ENCODE measurements at regions not wholly inside any gene's neighbourhood (a gene's known extent, or its start where the extent isn't known, plus 50 kb on each side); places are given as distances from the start of the nearest gene placed in this dataset.

DNA sequence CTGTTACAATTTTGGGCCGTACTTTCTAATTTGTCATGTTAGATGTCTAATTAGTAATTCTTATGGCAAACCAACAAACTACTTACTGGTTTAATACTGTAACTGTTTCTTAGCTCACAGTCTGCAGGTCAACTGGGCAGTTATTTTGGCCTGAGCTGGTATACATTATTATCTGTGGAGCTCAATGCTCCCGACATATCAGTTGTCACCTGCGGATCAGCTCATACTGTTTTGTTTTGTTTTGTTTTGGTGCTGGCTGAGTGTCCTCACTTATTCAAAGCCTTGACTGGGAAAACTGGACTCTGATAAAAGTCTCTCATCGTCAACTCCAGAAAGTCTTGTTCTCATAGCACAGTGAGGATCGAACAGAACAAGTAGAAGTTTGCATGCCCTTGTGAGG is 1060.6 kb upstream of the CDH8 start:
- Histone ChIP-seq H4K20me1 (ENCODE audit: control insufficient read depth, extremely low read depth, insufficient read depth, low read length) (no peaks in the 10 kb centered on the region), H3K36me3 (ENCODE audit: control insufficient read depth in 2 of 2, extremely low read depth in 1 of 2, insufficient read depth in 2 of 2, low read length in 2 of 2) (no peaks in the 10 kb centered on the region), H3K4me1 (ENCODE audit: control insufficient read depth, extremely low read depth, insufficient read depth, low read length) (no peaks in the 10 kb centered on the region), H3K9ac (ENCODE audit: control insufficient read depth, extremely low read depth, insufficient read depth, low read length) (no peak overlapping the region), H3K27me3 (ENCODE audit: control insufficient read depth, extremely low read depth, insufficient read depth, low read length) (no peaks in the 10 kb centered on the region), H2AFZ (ENCODE audit: control insufficient read depth, low read length) (no peak overlapping the region), H3K9me3 (ENCODE audit: control insufficient read depth, low read depth, low read length) (no peaks in the 10 kb centered on the region), H3K79me2 (ENCODE audit: control insufficient read depth, insufficient read depth, low read length) (no peaks in the 10 kb centered on the region), H3K9me1 (ENCODE audit: control insufficient read depth, extremely low read depth, insufficient read depth, low read length) (no peaks in the 10 kb centered on the region), H3K4me2 (ENCODE audit: control insufficient read depth, extremely low read depth, insufficient read depth, low read depth, low read length) (no peak overlapping the region), H3K27ac (ENCODE audit: control insufficient read depth, insufficient read depth, low read length) (no peak overlapping the region), H3K4me3 (ENCODE audit: control insufficient read depth in 2 of 3, extremely low read depth in 1 of 3, insufficient read depth in 2 of 3, low read depth in 1 of 3, low read length in 3 of 3) (no peak overlapping the region)
- no peak for FAIRE-seq
- DNase-seq (ENCODE audit: low read depth, low spot score) = no peak
- TF ChIP-seq, protein P1, sequence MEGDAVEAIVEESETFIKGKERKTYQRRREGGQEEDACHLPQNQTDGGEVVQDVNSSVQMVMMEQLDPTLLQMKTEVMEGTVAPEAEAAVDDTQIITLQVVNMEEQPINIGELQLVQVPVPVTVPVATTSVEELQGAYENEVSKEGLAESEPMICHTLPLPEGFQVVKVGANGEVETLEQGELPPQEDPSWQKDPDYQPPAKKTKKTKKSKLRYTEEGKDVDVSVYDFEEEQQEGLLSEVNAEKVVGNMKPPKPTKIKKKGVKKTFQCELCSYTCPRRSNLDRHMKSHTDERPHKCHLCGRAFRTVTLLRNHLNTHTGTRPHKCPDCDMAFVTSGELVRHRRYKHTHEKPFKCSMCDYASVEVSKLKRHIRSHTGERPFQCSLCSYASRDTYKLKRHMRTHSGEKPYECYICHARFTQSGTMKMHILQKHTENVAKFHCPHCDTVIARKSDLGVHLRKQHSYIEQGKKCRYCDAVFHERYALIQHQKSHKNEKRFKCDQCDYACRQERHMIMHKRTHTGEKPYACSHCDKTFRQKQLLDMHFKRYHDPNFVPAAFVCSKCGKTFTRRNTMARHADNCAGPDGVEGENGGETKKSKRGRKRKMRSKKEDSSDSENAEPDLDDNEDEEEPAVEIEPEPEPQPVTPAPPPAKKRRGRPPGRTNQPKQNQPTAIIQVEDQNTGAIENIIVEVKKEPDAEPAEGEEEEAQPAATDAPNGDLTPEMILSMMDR (optimal IDR thresholded peaks at IDR 0.05 in 1 of 3, IDR thresholded peaks at IDR 0.05 in 1 of 3, conservative IDR thresholded peaks at IDR 0.05 in 1 of 3; ENCODE audit: extremely low read depth in 1 of 3, insufficient read depth in 2 of 3, low read length in 3 of 3) = no peak
- TF ChIP-seq EZH2 (IDR thresholded peaks at IDR 0.05; ENCODE audit: low read length) = no peak
- dilution Hi-C loops (cut with MboI; ENCODE audit: extremely low pct_ligation_motif_present, low sequenced_read_pairs) = no loop called here

DNA sequence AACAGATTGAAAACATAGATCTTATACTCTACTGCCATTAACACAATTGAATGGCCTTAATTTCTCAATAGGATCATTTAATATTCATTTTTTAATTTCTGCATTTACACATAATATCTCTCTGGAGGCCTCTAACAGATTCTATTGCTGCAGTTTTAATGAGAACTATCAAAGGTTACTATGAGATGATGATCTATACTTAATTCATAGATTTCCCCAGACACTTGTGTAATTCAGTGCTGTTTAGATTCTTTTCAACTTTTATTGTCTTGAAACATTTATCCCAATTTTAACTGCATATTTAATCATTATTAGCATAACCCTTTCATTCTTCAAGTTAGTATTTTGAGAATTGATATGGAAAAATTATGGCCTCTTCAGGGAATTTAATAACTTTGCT is 1056.5 kb upstream of the CDH8 start:
- DNase-seq (ENCODE audit: low read depth, low spot score) (no peak), FAIRE-seq (no peak)
- Histone ChIP-seq H3K4me1 (ENCODE audit: control insufficient read depth, extremely low read depth, insufficient read depth, low read length) (no peaks in the 10 kb centered on the region), H3K36me3 (ENCODE audit: control insufficient read depth in 2 of 2, extremely low read depth in 1 of 2, insufficient read depth in 2 of 2, low read length in 2 of 2) (no peaks in the 10 kb centered on the region), H3K27me3 (ENCODE audit: control insufficient read depth, extremely low read depth, insufficient read depth, low read length) (no peaks in the 10 kb centered on the region), H3K9me3 (ENCODE audit: control insufficient read depth, low read depth, low read length) (no peaks in the 10 kb centered on the region), H3K9me1 (ENCODE audit: control insufficient read depth, extremely low read depth, insufficient read depth, low read length) (no peaks in the 10 kb centered on the region), H3K4me2 (ENCODE audit: control insufficient read depth, extremely low read depth, insufficient read depth, low read depth, low read length) (no peak overlapping the region), H3K4me3 (ENCODE audit: control insufficient read depth in 2 of 3, extremely low read depth in 1 of 3, insufficient read depth in 2 of 3, low read depth in 1 of 3, low read length in 3 of 3) (no peak overlapping the region), H3K79me2 (ENCODE audit: control insufficient read depth, insufficient read depth, low read length) (no peaks in the 10 kb centered on the region), H2AFZ (ENCODE audit: control insufficient read depth, low read length) (no peak overlapping the region), H4K20me1 (ENCODE audit: control insufficient read depth, extremely low read depth, insufficient read depth, low read length) (no peaks in the 10 kb centered on the region), H3K9ac (ENCODE audit: control insufficient read depth, extremely low read depth, insufficient read depth, low read length) (no peak overlapping the region), H3K27ac (ENCODE audit: control insufficient read depth, insufficient read depth, low read length) (no peak overlapping the region)
- TF ChIP-seq, protein P1 (optimal IDR thresholded peaks at IDR 0.05 in 1 of 3, IDR thresholded peaks at IDR 0.05 in 1 of 3, conservative IDR thresholded peaks at IDR 0.05 in 1 of 3; ENCODE audit: extremely low read depth in 1 of 3, insufficient read depth in 2 of 3, low read length in 3 of 3) = no peak
- no peak for TF ChIP-seq EZH2 (IDR thresholded peaks at IDR 0.05; ENCODE audit: low read length)
- dilution Hi-C loops (cut with MboI; ENCODE audit: extremely low pct_ligation_motif_present, low sequenced_read_pairs) = no loop called here

Measured in keratinocyte (primary cell).